ENCODE measurements at regions not wholly inside any gene's neighbourhood (a gene's known extent, or its start where the extent isn't known, plus 50 kb on each side); places are given as distances from the start of the nearest gene placed in this dataset.
"Not testable (repeated sequence)": the region's sequence is repeated elsewhere in the genome, so short reads cannot be mapped to it uniquely, and the experiment has no call there.

DNA sequence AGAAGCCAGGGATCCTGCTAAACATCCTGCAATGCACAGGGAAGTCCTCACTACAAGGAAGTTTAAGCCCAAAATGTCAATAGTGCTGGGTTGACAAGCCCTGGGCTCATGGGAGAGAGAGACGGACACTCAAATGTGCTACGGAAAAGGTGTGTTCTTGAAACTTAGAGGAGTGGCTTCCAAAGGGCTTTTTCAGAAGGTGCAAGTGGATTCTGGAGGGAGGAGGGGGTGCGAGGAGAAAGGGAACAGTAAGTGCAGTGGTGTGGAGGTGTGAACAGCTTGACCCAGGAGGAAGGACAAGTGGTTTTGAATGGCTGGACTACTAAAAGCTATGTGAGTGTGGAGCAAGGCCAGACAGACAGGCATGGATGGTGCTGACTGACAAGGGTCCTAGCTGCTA lies 50.4 kb upstream of the CECR2 start:
- DNase-seq (ENCODE audit: low read depth in 1 of 2, low spot score in 1 of 2), result no peak

DNA sequence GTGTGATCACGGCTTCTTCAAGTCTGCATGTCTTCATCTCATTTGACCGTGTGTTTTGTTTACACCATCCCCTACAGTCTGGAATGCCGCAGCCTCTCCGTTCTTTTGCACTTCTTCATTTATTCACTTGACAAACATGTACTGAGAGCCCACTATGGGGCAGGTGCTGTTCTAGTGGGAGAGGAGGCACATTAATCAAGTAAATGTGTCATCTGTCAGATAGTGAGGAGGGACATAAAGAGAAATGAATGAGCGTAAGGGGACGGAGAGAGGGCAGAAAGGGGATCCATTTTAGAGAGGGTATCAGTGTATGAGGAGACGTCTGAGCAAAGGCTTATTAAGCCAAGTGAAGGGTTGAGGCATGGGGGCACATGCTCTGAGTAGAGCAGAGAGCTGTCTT lies 54.0 kb upstream of the CECR2 start:
- DNase-seq (ENCODE audit: low read depth in 1 of 2, low spot score in 1 of 2), result no peak

GRCh38 chr22:17314487-17314886 lies 54.8 kb upstream of the CECR2 start:
- DNase-seq (ENCODE audit: low read depth in 1 of 2, low spot score in 1 of 2), result no peak

GRCh38 chr22:17313626-17314025 lies 55.6 kb upstream of the CECR2 start:
- no peak for DNase-seq (ENCODE audit: low read depth in 1 of 2, low spot score in 1 of 2)

GRCh38 chr22:17307566-17307965 lies 61.7 kb upstream of the CECR2 start:
- DNase-seq (ENCODE audit: low read depth in 1 of 2, low spot score in 1 of 2), result no peak

- no peak for DNase-seq (ENCODE audit: low read depth in 1 of 2, low spot score in 1 of 2)
Observed at GRCh38 chr22:17305076-17305475, 64.2 kb upstream of the CECR2 start.

- peak; percentile 11 to 12 for DNase-seq (ENCODE audit: low read depth in 1 of 2, low spot score in 1 of 2)
Observed at GRCh38 chr22:17303840-17304779, 65.2 kb upstream of the CECR2 start.

DNA sequence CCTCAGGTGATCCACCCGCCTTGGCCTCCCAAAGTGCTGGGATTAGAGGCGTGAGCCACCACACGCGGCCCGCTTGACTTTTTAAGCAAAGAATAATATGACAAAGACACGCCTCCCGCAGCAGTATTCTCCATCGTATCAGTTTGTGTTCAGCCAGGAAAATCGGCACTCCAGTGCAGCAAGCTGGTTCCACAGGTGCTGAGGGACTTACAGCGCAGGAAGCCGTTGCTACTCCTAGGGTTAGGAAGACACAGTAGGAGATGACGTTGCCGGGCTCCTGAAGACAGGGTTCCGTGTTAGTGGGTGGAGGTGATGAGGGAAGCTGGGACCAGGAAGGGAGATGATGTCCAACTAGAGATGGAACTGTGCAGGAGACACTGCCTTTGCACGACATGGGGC lies 65.8 kb upstream of the CECR2 start:
- DNase-seq (ENCODE audit: low read depth in 1 of 2, low spot score in 1 of 2), result no peak

DNA sequence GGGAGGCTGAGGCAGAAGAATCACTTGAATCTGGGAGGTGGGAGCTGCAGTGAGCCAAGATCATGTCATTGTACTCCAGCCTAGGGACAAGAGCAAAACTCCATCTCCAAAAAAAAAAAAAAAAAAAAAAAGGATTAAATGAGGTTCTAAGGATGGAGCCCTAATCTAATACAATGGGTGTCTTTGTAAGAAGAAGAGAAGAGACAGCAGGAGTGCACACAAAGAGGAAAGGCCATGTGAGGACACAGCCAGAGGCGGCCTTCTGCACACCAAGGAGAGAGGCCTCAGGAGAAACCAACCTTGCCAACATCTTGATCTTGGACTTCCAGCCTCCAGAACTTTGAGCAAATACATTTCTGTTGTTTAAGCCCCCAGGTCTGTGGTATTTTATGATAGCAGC lies 66.6 kb upstream of the CECR2 start:
- DNase-seq (ENCODE audit: low read depth in 1 of 2, low spot score in 1 of 2), result no peak

DNA sequence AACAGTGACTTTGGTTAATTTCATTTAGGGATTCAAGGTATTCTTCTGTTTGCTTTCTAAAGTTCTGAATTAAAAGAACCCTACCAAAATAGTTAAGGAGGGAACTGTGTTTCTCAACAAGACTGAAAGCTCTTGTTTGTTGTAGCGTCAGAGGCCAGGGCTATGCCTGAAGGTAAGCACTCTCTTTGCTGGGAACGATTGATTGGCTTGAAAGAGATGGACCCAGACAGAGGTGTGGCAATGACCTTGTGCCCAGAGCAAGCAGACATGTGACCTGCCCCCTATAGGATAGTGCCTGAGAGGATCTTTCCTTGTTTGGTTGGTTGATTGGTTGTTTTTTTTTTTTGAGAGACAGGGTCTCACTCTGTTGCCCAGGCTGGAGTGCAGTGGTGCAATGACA lies 68.3 kb upstream of the CECR2 start:
- DNase-seq (ENCODE audit: low read depth in 1 of 2, low spot score in 1 of 2), result no peak

GRCh38 chr22:17298805-17299502 lies 70.3 kb upstream of the CECR2 start:
- DNase-seq (ENCODE audit: low read depth in 1 of 2, low spot score in 1 of 2), result not testable (repeated sequence)

DNA sequence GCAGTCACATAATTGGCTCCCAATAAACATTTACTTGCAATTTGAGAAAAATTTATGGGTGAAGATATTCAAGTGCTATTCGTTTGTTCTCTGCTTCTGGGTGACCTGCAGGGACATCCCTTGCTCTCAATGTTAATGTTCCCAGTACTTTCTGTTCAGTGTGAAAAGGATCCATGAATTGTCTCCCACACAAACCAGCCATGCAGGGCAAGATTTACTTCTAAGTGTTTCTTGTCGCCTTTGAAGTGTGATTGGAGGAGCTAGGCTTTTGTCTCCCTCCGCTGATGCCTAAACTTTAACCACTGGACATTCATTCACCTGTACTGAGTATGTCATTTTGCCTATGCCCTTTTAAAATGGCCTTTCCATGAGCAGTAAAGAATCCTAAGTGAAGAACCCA lies 66.4 kb upstream of the ADA2 start:
- DNase-seq (ENCODE audit: low read depth in 1 of 2, low spot score in 1 of 2), result no peak

DNA sequence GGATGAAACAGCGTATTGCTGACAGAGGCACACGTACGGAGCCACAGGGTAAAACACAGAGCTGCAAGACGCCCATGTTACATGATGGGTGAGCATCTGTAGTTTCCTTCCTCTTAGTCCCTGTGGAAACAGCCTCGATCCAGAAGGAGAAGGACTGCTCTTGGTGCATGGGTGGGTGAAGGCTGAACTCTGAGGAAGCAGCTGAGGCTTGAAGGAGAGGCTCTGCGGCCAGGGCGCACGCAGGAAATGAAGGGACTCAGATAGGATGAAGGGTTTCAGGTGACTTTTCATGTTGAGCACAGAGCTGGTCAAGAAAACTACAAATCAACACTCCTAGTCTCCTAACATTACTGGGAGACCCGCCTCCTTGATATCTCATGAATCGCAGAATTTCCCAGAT lies 65.7 kb upstream of the ADA2 start:
- DNase-seq (ENCODE audit: low read depth in 1 of 2, low spot score in 1 of 2), result no peak

DNA sequence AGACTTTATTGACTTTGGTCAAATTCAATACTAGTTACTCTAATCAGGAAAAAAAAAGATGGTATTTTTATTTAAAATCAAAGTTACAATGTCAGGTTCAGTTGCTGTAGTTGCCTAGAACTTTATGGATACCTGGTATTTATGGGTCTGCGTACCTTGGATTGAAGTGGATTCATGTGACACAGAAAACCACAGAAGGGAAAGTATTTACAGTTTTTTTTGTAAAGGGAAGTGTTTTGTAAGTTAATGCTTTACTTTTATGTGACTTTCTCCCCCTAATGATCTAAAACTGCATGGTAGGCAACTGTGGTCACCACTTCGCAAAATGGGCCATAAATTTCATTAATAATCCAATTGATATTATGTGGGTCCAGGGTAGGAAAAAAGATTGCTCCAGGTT lies 65.2 kb upstream of the ADA2 start:
- DNase-seq (ENCODE audit: low read depth in 1 of 2, low spot score in 1 of 2), result no peak

- DNase-seq (ENCODE audit: low read depth in 1 of 2, low spot score in 1 of 2), result not testable (repeated sequence)
Observed at GRCh38 chr22:17283865-17284264, 64.6 kb upstream of the ADA2 start.

GRCh38 chr22:17283423-17283822 lies 64.2 kb upstream of the ADA2 start:
- no peak for DNase-seq (ENCODE audit: low read depth in 1 of 2, low spot score in 1 of 2)

DNA sequence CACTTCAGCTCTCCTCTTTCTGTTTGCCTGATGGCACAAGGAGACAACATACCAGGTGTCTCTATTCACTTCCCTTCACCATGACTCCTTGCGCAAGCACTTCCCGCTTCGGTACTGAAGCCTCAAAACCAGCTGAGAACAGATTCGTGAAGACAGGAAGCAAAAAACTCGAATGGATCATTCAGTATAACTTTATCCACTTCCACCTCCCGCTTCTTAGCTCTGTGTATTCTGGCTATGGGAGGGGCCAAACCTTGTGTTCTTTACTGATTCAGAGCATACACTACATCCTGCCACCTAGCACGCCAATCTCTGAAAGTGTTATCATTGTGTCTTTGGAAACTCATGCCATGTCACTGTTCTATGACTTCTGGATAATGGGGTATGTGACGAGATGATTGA lies 62.2 kb upstream of the ADA2 start:
- DNase-seq (ENCODE audit: low read depth in 1 of 2, low spot score in 1 of 2), result no peak

DNA sequence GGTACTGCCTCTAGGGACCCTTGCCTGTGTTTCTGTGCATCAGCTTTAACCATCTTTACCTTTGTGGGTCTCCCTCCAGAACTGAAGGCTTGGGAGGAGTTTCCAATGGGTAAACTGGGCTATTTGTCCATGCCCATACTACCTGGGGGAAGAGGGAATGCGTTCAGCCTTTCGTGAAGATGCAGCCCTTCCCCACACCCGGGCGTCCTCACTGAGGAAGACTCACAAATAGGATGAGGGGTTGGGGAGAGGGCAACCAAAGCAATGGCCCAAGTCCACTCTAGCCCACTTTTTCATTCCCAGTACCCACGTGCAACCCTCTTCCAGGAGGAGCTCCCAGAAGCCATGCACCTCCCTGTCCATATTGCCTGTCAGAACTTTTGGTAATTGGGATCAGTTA lies 61.8 kb upstream of the ADA2 start:
- DNase-seq (ENCODE audit: low read depth in 1 of 2, low spot score in 1 of 2), result no peak

DNA sequence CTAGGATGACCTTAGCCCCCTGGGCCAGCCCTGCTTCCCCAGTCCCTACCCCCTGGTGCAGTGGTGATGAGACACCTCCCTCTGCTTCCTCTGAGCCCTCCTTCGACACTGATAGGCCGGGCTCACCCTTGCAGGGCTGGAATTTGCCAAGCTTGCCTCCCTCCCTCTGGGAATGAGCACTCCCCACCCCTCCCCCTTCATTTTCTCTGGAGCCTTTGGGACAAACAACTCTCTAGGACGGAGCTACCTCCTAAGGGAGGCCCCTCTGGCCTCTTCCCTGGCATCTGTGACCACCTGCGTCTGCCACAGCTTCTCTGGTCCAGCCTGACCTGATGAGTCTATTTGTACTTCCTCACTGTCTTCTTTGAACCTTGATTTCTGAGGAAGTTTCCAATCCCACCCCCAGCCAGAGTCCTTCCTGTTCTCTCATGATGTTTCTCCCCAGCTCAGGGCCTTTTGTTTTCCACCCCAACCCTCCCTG lies 53.3 kb upstream of the ADA2 start:
- DNase-seq (ENCODE audit: low read depth in 1 of 2, low spot score in 1 of 2), result no peak

GRCh38 chr22:17271711-17272451 lies 52.6 kb upstream of the ADA2 start:
- no peak for DNase-seq (ENCODE audit: low read depth in 1 of 2, low spot score in 1 of 2)

GRCh38 chr22:17269607-17270261 lies 50.5 kb upstream of the ADA2 start:
- no peak for DNase-seq (ENCODE audit: low read depth in 1 of 2, low spot score in 1 of 2)
